ENCODE measurements at regions not wholly inside any gene's neighbourhood (a gene's known extent, or its start where the extent isn't known, plus 50 kb on each side); places are given as distances from the start of the nearest gene placed in this dataset.

DNA sequence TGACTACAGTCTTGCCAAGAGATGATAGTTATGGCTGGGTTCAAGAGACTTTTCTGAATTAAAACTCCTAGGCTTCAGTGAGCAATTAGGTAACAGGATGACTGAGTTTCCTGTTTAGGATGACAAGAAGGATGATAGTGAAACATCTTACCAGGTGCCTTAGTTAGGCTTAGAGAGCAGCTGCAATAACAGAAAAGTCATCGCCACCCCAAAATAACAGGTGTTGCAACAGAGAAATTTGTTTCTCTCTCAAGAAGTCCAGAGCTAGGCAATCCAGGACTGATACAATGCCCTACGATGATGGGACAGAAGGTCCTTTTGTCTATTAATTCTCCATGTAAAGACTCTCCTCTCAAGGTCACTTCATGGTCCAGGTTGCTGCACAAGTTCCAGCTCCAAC is 361.8 kb downstream of the CAAP1 start:
- TF ChIP-seq ATF1 (CRISPR knock-in tag; IDR thresholded peaks at IDR 0.05) = no peak
- TF ChIP-seq, protein P1, sequence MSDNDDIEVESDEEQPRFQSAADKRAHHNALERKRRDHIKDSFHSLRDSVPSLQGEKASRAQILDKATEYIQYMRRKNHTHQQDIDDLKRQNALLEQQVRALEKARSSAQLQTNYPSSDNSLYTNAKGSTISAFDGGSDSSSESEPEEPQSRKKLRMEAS (CRISPR knock-in tag; IDR thresholded peaks at IDR 0.05) = no peak
- TF ChIP-seq, protein P2, sequence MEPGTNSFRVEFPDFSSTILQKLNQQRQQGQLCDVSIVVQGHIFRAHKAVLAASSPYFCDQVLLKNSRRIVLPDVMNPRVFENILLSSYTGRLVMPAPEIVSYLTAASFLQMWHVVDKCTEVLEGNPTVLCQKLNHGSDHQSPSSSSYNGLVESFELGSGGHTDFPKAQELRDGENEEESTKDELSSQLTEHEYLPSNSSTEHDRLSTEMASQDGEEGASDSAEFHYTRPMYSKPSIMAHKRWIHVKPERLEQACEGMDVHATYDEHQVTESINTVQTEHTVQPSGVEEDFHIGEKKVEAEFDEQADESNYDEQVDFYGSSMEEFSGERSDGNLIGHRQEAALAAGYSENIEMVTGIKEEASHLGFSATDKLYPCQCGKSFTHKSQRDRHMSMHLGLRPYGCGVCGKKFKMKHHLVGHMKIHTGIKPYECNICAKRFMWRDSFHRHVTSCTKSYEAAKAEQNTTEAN (CRISPR knock-in tag; IDR thresholded peaks at IDR 0.05) = no peak
